Stimulated activated CD8-positive, alpha-beta memory T cell treated with anti-CD3 and anti-CD28 coated beads, Interleukin-7, amount 100 ng/mL, for 4 hours (primary cell): ENCODE measurements at regions not wholly inside any gene's neighbourhood (a gene's known extent, or its start where the extent isn't known, plus 50 kb on each side); places are given as distances from the start of the nearest gene placed in this dataset.
"Not testable (repeated sequence)": the region's sequence is repeated elsewhere in the genome, so short reads cannot be mapped to it uniquely, and the experiment has no call there.

Experiments used
- DNase-seq, 2 donors: peaks; one replicate each; pipeline ENCODE4 v3.0.0-alpha.2; 2020; ENCODE audit warnings: low read depth in 2 of 2

GRCh38 chr13:24617256-24618010 is 62.8 kb upstream of the ATP12A start:
- no peak for DNase-seq

GRCh38 chr13:24618011-24618955 is 61.9 kb upstream of the ATP12A start:
- peak; percentile 64 to 67 for DNase-seq

- DNase-seq: no peak
These were observed 60.9 kb upstream of the ATP12A start for GRCh38 chr13:24619282-24619681.

GRCh38 chr13:24622481-24623148 is 57.6 kb upstream of the ATP12A start:
- DNase-seq: not testable (repeated sequence)

- DNase-seq: no peak
These were observed 57.0 kb upstream of the ATP12A start for GRCh38 chr13:24623149-24623665.

- no peak for DNase-seq
These were observed 55.8 kb upstream of the ATP12A start for GRCh38 chr13:24624363-24624762.

- no peak for DNase-seq
These were observed 55.4 kb upstream of the ATP12A start for GRCh38 chr13:24624801-24625231.

- no peak for DNase-seq
These were observed 54.9 kb upstream of the ATP12A start for GRCh38 chr13:24625331-24625731.

GRCh38 chr13:24625870-24626849 is 54.0 kb upstream of the ATP12A start:
- peak in 1 of 2 donors; percentile 27 for DNase-seq

GRCh38 chr13:24627090-24627714 is 53.0 kb upstream of the ATP12A start:
- no peak for DNase-seq

- no peak for DNase-seq
These were observed 52.3 kb upstream of the ATP12A start for GRCh38 chr13:24627946-24628345.

- DNase-seq: no peak
These were observed 50.9 kb upstream of the ATP12A start for GRCh38 chr13:24629320-24629719.

- DNase-seq: no peak
These were observed 50.1 kb upstream of the ATP12A start for GRCh38 chr13:24630121-24630520.
